A673 (cell line): ENCODE measurements at regions not wholly inside any gene's neighbourhood (a gene's known extent, or its start where the extent isn't known, plus 50 kb on each side); places are given as distances from the start of the nearest gene placed in this dataset.

ENCODE experiments used
- CTCF ChIP-seq: fragments of 300-800, 200-600 bp; sonication (generic); conservative IDR thresholded peaks from 2 replicates; pipeline ENCODE4 v1.5.1; 2017; ENCODE audit warnings: low read depth, mild to moderate bottlenecking, antibody characterized with exemption, low read length, moderate library complexity, mixed read lengths
- EZH2 ChIP-seq: fragments of 200-600 bp; sonication (generic); IDR thresholded peaks from 2 replicates; pipeline ENCODE4 v1.6.1; 2017; ENCODE audit warnings: borderline replicate concordance, low read depth, mild to moderate bottlenecking, mixed read lengths, antibody characterized with exemption, low read length; ENCODE audit not compliant: poor library complexity, severe bottlenecking

- TF ChIP-seq CTCF (no peak), EZH2 (no peak)
These were observed 307.9 kb upstream of the SMARCA2 start for GRCh38 chr9:1707291-1707690.
